Neural cell (in vitro differentiated cells): ENCODE measurements at regions not wholly inside any gene's neighbourhood (a gene's known extent, or its start where the extent isn't known, plus 50 kb on each side); places are given as distances from the start of the nearest gene placed in this dataset.

Source experiments
- EP300 ChIP-seq: fragments of 450-650 bp; conservative IDR thresholded peaks from 2 replicates; pipeline ENCODE4 v1.6.1; 2014; ENCODE audit warnings: antibody characterized with exemption, mild to moderate bottlenecking, moderate library complexity; ENCODE audit not compliant: poor library complexity, severe bottlenecking
- EZH2 ChIP-seq: fragments of 200-600, 300-800 bp; shearing (Covaris generic), sonication (generic); IDR thresholded peaks from 2 replicates; pipeline ENCODE4 v1.6.1; 2014; ENCODE audit warnings: antibody characterized with exemption, low read length, borderline replicate concordance, mild to moderate bottlenecking; ENCODE audit not compliant: insufficient read depth, poor library complexity, severe bottlenecking
- POLR2AphosphoS5 ChIP-seq: IDR thresholded peaks from 2 replicates; pipeline ENCODE4 v1.6.1; 2012
- SMC3 ChIP-seq: fragments of 450-650 bp; conservative IDR thresholded peaks from 2 replicates; pipeline ENCODE4 v1.6.1; 2014; ENCODE audit warnings: antibody characterized with exemption, mild to moderate bottlenecking, moderate library complexity; ENCODE audit not compliant: poor library complexity
- TF ChIP-seq, protein P1 (sequence below): fragments of 450-650 bp; IDR thresholded peaks from 2 replicates; pipeline ENCODE4 v1.5.1; 2014; ENCODE audit warnings: antibody characterized with exemption, mild to moderate bottlenecking, moderate library complexity; ENCODE audit not compliant: poor library complexity, severe bottlenecking

DNA sequence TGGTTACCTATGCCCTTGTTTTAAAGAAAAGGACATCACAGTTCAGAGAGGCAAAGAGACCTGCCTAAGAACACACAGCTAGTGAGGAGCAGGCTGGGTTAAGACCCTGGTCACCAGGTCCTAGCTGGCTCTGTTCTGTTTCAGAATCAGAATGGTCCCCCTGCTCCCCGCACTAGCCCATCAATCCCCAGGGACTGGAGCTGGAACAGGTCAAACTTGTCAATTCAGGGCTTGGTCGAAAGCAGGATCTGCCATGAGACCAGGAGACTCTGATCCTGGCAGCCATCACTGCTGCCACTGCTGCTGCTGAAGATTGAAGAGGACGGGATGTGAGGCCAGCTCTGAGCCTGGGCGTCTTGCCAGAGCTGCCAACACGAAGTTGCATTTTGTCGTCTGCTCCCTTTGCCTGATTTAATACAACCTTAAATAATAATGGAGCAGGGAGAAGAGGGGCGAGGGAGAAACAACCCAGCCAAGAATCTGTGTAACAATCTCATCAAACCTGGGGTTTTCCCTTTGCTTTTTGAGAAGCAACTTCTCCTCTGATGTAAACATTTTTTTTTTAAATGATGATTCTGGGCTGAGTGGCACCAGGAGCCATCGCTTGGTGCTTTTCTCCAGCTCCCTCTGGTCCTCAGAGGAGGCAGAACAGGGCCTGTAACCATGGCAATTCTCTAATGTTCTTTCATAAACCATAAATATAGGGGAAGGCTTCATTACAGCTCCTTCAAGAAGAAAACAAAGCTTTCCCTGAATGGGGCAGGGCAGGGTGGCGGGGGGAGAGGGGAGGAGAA lies 119.0 kb upstream of the SORCS3 start:
- TF ChIP-seq, protein P1, sequence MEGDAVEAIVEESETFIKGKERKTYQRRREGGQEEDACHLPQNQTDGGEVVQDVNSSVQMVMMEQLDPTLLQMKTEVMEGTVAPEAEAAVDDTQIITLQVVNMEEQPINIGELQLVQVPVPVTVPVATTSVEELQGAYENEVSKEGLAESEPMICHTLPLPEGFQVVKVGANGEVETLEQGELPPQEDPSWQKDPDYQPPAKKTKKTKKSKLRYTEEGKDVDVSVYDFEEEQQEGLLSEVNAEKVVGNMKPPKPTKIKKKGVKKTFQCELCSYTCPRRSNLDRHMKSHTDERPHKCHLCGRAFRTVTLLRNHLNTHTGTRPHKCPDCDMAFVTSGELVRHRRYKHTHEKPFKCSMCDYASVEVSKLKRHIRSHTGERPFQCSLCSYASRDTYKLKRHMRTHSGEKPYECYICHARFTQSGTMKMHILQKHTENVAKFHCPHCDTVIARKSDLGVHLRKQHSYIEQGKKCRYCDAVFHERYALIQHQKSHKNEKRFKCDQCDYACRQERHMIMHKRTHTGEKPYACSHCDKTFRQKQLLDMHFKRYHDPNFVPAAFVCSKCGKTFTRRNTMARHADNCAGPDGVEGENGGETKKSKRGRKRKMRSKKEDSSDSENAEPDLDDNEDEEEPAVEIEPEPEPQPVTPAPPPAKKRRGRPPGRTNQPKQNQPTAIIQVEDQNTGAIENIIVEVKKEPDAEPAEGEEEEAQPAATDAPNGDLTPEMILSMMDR, result no peak
- TF ChIP-seq POLR2AphosphoS5 (no peak), EP300 (no peak), SMC3 (peak; percentile 25), EZH2 (no peak)
